ENCODE measurements at regions not wholly inside any gene's neighbourhood (a gene's known extent, or its start where the extent isn't known, plus 50 kb on each side); places are given as distances from the start of the nearest gene placed in this dataset.
"Not testable (repeated sequence)": the region's sequence is repeated elsewhere in the genome, so short reads cannot be mapped to it uniquely, and the experiment has no call there.

- not testable (repeated sequence) for DNase-seq (ENCODE audit: low spot score)
Observed at GRCh38 chr20:26373066-26373465, 676.4 kb upstream of the ZNF337 start.

- DNase-seq (ENCODE audit: low spot score), result no peak
Observed at GRCh38 chr20:26354511-26354910, 657.9 kb upstream of the ZNF337 start.

- DNase-seq (ENCODE audit: low spot score), result no peak
Observed at GRCh38 chr20:26347396-26347795, 650.7 kb upstream of the ZNF337 start.

GRCh38 chr20:26340460-26341065, 643.9 kb upstream of the ZNF337 start:
- not testable (repeated sequence) for DNase-seq (ENCODE audit: low spot score)

GRCh38 chr20:26324177-26324576, 627.5 kb upstream of the ZNF337 start:
- no peak for DNase-seq (ENCODE audit: low spot score)

GRCh38 chr20:26315054-26315453, 618.4 kb upstream of the ZNF337 start:
- DNase-seq (ENCODE audit: low spot score), result no peak

- DNase-seq (ENCODE audit: low spot score), result not testable (repeated sequence)
Observed at GRCh38 chr20:26309720-26310119, 613.1 kb upstream of the ZNF337 start.

GRCh38 chr20:26308961-26309360, 612.3 kb upstream of the ZNF337 start:
- no peak for DNase-seq (ENCODE audit: low spot score)

- no peak for DNase-seq (ENCODE audit: low spot score)
Observed at GRCh38 chr20:26295006-26295405, 598.4 kb upstream of the ZNF337 start.

- not testable (repeated sequence) for DNase-seq (ENCODE audit: low spot score)
Observed at GRCh38 chr20:26288379-26289061, 591.9 kb upstream of the ZNF337 start.

- no peak for DNase-seq (ENCODE audit: low spot score)
Observed at GRCh38 chr20:26279238-26279637, 582.6 kb upstream of the ZNF337 start.

GRCh38 chr20:26277339-26277738, 580.7 kb upstream of the ZNF337 start:
- no peak for DNase-seq (ENCODE audit: low spot score)

GRCh38 chr20:26276554-26277210, 580.0 kb upstream of the ZNF337 start:
- DNase-seq (ENCODE audit: low spot score), result peak; percentile 14

GRCh38 chr20:26268762-26269161, 572.1 kb upstream of the ZNF337 start:
- DNase-seq (ENCODE audit: low spot score), result not testable (repeated sequence)

GRCh38 chr20:26260925-26261324, 564.3 kb upstream of the ZNF337 start:
- not testable (repeated sequence) for DNase-seq (ENCODE audit: low spot score)

GRCh38 chr20:26252311-26252975, 555.8 kb upstream of the ZNF337 start:
- not testable (repeated sequence) for DNase-seq (ENCODE audit: low spot score)

- not testable (repeated sequence) for DNase-seq (ENCODE audit: low spot score)
Observed at GRCh38 chr20:26251376-26251775, 554.7 kb upstream of the ZNF337 start.

- DNase-seq (ENCODE audit: low spot score), result not testable (repeated sequence)
Observed at GRCh38 chr20:26250249-26251114, 553.8 kb upstream of the ZNF337 start.

- no peak for DNase-seq (ENCODE audit: low spot score)
Observed at GRCh38 chr20:26243731-26244130, 547.1 kb upstream of the ZNF337 start.

- not testable (repeated sequence) for DNase-seq (ENCODE audit: low spot score)
Observed at GRCh38 chr20:26220609-26221008, 524.0 kb upstream of the ZNF337 start.

GRCh38 chr20:26219546-26219945, 522.9 kb upstream of the ZNF337 start:
- DNase-seq (ENCODE audit: low spot score), result not testable (repeated sequence)

GRCh38 chr20:26218301-26218700, 521.6 kb upstream of the ZNF337 start:
- no peak for DNase-seq (ENCODE audit: low spot score)
